HuH-7.5 (cell line): ENCODE measurements at regions not wholly inside any gene's neighbourhood (a gene's known extent, or its start where the extent isn't known, plus 50 kb on each side); places are given as distances from the start of the nearest gene placed in this dataset.

Source experiments
- DNase-seq: peaks from one replicate; pipeline ENCODE4 v3.0.0; 2011; ENCODE audit warnings: low spot score

- DNase-seq, result no peak
Observed at GRCh38 chr16:81185416-81185815, 53.1 kb upstream of the BCO1 start.

GRCh38 chr16:81181013-81181720 is 57.3 kb upstream of the BCO1 start:
- peak; percentile 79 for DNase-seq

GRCh38 chr16:81180578-81180977 is 57.9 kb upstream of the BCO1 start:
- no peak for DNase-seq

- DNase-seq, result no peak
Observed at GRCh38 chr16:81179219-81179618, 59.3 kb upstream of the BCO1 start.

- DNase-seq, result no peak
Observed at GRCh38 chr16:81175325-81175891, 63.1 kb upstream of the BCO1 start.

- no peak for DNase-seq
Observed at GRCh38 chr16:81174644-81175324, 63.7 kb upstream of the BCO1 start.

GRCh38 chr16:81172769-81173658 is 65.5 kb upstream of the BCO1 start:
- DNase-seq, result no peak

GRCh38 chr16:81170824-81171223 is 67.7 kb upstream of the BCO1 start:
- DNase-seq, result no peak

GRCh38 chr16:81168406-81168805 is 70.1 kb upstream of the BCO1 start:
- DNase-seq, result no peak

- no peak for DNase-seq
Observed at GRCh38 chr16:81167851-81168250, 70.6 kb upstream of the BCO1 start.

- no peak for DNase-seq
Observed at GRCh38 chr16:81166417-81167300, 70.5 kb upstream of the GCSH start.

- DNase-seq, result no peak
Observed at GRCh38 chr16:81165411-81166097, 69.4 kb upstream of the GCSH start.

GRCh38 chr16:81164958-81165357 is 68.8 kb upstream of the GCSH start:
- no peak for DNase-seq

GRCh38 chr16:81164481-81164880 is 68.3 kb upstream of the GCSH start:
- DNase-seq, result no peak

GRCh38 chr16:81163671-81164070 is 67.5 kb upstream of the GCSH start:
- no peak for DNase-seq

GRCh38 chr16:81158964-81159363 is 62.8 kb upstream of the GCSH start:
- no peak for DNase-seq

- no peak for DNase-seq
Observed at GRCh38 chr16:81155769-81156168, 59.6 kb upstream of the GCSH start.

GRCh38 chr16:81151648-81152310 is 55.6 kb upstream of the GCSH start:
- no peak for DNase-seq

GRCh38 chr16:81149614-81150013 is 53.4 kb upstream of the GCSH start:
- DNase-seq, result no peak

- no peak for DNase-seq
Observed at GRCh38 chr16:81148277-81148676, 52.1 kb upstream of the GCSH start.
